Thymus (tissue), 11 donors: ENCODE measurements at regions not wholly inside any gene's neighbourhood (a gene's known extent, or its start where the extent isn't known, plus 50 kb on each side); places are given as distances from the start of the nearest gene placed in this dataset.

Experiments
- DNase-seq, 9 donors: peaks; one replicate each; pipeline ENCODE4 v3.0.0-alpha.2; 2013; ENCODE audit warnings: low spot score in 9 of 9, low read depth in 6 of 9, missing footprints in 1 of 9
- H3K27ac ChIP-seq, 2 donors: one replicate each; pipeline ENCODE4 v1.5.1; 2013; ENCODE audit warnings: control low read depth in 1 of 2, low read depth in 1 of 2, low read length in 1 of 2, mild to moderate bottlenecking in 1 of 2, moderate library complexity in 1 of 2
- H3K27me3 ChIP-seq, 2 donors: one replicate each; pipeline ENCODE4 v1.5.1; 2013; ENCODE audit warnings: low read length in 1 of 2; ENCODE audit not compliant: control insufficient read depth in 2 of 2, insufficient read depth in 1 of 2
- H3K36me3 ChIP-seq, 2 donors: one replicate each; pipeline ENCODE4 v1.5.1; 2013; ENCODE audit warnings: low read length in 1 of 2, mild to moderate bottlenecking in 1 of 2, moderate library complexity in 1 of 2; ENCODE audit not compliant: control insufficient read depth in 2 of 2, insufficient read depth in 2 of 2
- H3K4me1 ChIP-seq, 2 donors: one replicate each; pipeline ENCODE4 v1.5.1; 2013; ENCODE audit warnings: low read length in 2 of 2; ENCODE audit not compliant: control insufficient read depth in 2 of 2, insufficient read depth in 2 of 2
- H3K4me3 ChIP-seq, 2 donors: one replicate each; pipeline ENCODE4 v1.5.1; 2013; ENCODE audit warnings: low read length in 2 of 2, control low read depth in 1 of 2, mild to moderate bottlenecking in 1 of 2
- H3K9me3 ChIP-seq, 2 donors: one replicate each; pipeline ENCODE4 v1.5.1; 2013; ENCODE audit warnings: low read length in 1 of 2, mild to moderate bottlenecking in 1 of 2; ENCODE audit not compliant: control insufficient read depth in 2 of 2, insufficient read depth in 1 of 2
- WGBS: extraction: QIAGEN DNeasy Blood & Tissue Kit; methylation state at CpG from one replicate; pipeline ENCODE4 v1.1.7; 2013; 5-methylcytosine and 5-hydroxymethylcytosine counted together
- donor health status: healthy.

DNA sequence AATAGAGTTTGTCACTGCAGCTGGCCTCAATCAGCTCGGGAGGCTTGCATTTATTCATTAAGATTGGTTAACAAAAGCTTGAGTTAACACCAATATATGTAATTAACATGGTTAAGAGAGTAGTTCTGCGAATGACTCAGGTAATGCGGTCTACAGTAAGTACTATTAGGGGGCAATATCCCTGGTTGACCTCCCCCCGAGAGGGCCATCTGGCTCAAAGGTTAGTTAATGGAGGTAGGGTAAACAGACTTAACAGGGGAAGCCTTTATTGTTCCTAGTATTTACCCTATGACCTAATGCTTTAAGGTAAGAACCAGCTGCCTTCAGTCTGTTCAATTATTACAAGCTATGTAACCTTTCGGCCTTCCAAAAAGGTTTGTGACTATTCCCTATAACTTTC lies 403.3 kb upstream of the SGO1 start:
- Histone ChIP-seq H3K27me3 (no peaks in the 10 kb centered on the region), H3K4me3 (no peak overlapping the region), H3K27ac (no peak overlapping the region), H3K36me3 (no peaks in the 10 kb centered on the region), H3K9me3 (peaks cover 0 to 3% of the 10 kb centered on the region in 2 donors), H3K4me1 (no peaks in the 10 kb centered on the region)
- WGBS, result 91% methylated on average over 5 of the region's 5 CpGs
- no peak for DNase-seq

DNA sequence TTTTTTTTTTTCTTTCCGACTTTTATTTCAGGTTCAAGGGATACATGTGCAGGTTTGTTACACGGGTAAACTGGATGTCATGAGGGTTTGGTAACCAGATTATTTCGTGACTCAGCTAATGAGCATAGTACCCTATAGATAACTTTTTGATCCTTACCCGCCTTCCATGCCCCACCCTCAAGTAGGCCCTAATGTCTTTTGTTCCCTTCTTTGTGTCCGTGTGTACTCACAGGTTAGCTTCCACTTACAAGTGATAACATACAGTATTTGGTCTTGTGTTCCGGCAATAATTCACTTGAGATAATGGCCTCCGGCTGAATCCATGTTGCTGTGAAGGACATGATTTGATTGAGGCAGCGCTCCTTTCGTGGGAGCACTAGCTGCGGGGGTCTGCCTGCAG lies 402.8 kb upstream of the SGO1 start:
- Histone ChIP-seq H3K36me3 (no peaks in the 10 kb centered on the region), H3K27ac (no peak overlapping the region), H3K9me3 (peaks cover 0 to 3% of the 10 kb centered on the region in 2 donors), H3K27me3 (no peaks in the 10 kb centered on the region), H3K4me1 (no peaks in the 10 kb centered on the region), H3K4me3 (no peak overlapping the region)
- no peak for DNase-seq
- WGBS, result 96% methylated on average over 10 of the region's 10 CpGs

DNA sequence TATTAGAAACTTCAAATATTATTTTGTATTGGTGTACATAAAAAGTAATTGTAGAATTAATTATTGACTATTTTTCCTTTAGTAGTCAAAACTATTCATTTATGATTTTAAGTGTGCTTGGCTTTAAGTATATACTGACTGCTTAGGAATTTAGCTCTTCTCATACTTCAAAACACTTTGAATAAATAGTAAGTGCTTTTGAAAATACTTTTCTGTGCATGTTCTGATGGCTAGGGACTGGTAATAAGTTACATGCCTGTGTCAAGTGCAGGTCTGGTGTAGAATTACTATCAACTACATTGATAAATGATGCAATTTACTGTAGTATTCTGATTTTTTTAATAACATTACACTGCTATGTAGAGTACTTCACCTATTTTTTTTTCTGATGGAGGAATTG lies 397.6 kb upstream of the SGO1 start:
- no peak overlapping the region for H3K4me3 ChIP-seq
- no peak for DNase-seq
- H3K36me3 ChIP-seq, result no peaks in the 10 kb centered on the region

DNA sequence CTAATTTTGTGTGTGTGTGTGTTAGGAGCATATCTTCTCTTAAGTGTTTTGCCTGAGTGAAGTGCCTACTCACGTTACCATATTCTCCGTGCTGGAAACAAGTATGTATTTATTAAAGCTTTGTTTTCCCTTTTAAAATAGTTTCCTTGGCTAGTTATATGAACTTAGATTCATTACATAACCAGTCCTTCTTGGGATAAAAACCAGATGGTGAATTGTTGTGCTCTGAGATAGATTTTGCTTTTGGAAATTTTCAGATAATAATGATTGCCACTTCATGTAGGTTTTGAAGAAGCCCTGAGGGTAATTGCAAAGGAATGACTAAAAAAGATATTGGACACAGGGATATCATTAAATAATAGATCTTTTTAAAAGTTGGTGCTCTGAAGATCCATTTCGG lies 390.2 kb upstream of the SGO1 start:
- DNase-seq, result no peak
- H3K36me3 ChIP-seq, result no peaks in the 10 kb centered on the region
- WGBS, result 93% methylated on average over 3 of the region's 3 CpGs
- H3K4me3 ChIP-seq, result no peak overlapping the region
- no peak overlapping the region for H3K27ac ChIP-seq
- H3K4me1 ChIP-seq, result no peaks in the 10 kb centered on the region
- no peaks in the 10 kb centered on the region for H3K27me3 ChIP-seq
- peaks cover 0 to 5% of the 10 kb centered on the region in 2 donors for H3K9me3 ChIP-seq

More for the DNA sequence above, 397.6 kb upstream of the SGO1 start:
- Histone ChIP-seq H3K27me3 (no peaks in the 10 kb centered on the region), H3K4me1 (no peaks in the 10 kb centered on the region), H3K27ac (no peak overlapping the region), H3K9me3 (no peaks in the 10 kb centered on the region)

DNA sequence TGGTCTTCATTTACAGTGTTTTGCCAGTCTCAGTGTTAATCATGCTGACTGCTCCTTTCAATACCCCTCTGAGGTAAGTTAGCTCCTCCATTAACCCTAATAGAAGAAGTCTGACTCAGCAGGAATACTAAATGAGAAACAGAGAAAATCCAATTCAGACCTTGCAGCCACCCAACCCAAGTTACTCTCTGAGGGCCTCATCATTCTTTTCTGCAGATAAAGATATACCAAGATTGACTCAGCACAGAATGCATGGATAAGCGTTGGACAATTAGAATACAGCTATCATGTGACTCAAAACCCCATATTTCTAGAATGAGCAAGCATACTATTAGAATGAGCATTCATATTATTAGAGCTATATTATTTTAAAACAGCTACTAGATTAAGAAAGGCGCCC lies 389.1 kb upstream of the SGO1 start:
- H3K4me3 ChIP-seq, result no peak overlapping the region
- no peaks in the 10 kb centered on the region for H3K4me1 ChIP-seq
- WGBS, result 91% methylated on average over 2 of the region's 2 CpGs
- DNase-seq, result no peak
- no peaks in the 10 kb centered on the region for H3K36me3 ChIP-seq
- H3K27ac ChIP-seq, result no peak overlapping the region
- H3K9me3 ChIP-seq, result peaks cover 0 to 5% of the 10 kb centered on the region in 2 donors
- no peaks in the 10 kb centered on the region for H3K27me3 ChIP-seq

DNA sequence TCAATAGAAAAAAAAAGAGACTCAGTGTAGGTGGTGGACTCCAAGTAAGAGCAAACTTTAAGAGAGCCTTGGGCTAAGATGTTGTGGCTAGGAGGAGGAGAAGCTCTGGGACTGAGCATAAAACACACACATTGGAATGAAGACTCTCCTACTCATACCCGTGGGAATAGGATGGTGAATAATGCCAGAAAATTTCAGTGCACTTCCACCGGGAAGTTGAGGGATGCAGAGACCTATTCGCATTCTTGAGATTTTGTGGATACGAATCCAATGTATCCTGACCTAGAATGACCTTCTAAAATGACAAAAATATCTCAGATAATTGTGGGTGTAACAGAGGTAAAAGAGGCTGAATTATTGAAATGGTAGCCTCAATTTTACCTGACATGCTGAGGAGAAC lies 388.7 kb upstream of the SGO1 start:
- H3K27ac ChIP-seq, result no peak overlapping the region
- 90% methylated on average over 4 of the region's 4 CpGs for WGBS

DNA sequence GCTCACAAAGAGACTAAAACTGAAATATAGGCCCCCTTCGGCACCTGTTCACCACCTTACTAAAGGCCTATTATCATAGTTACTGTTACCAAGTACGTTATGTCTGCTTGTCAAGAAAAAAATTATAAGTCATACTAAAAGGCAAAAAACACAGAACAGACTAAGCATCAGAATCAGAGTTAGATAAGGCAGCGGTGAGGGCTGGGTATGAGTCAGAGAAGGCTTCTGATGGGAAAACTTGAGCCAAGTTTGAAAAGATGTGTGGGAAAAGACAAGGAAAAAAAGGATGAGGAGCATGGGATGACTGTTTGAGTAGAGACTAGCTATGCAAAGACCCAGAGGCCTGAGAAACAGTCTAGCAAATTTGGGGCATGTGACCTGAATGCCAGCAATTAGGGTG lies 387.2 kb upstream of the SGO1 start:
- no peak for DNase-seq
- no peak overlapping the region for H3K27ac ChIP-seq
- 90% methylated on average over 3 of the region's 3 CpGs for WGBS
- peaks cover 0 to 5% of the 10 kb centered on the region in 2 donors for H3K9me3 ChIP-seq
- H3K4me1 ChIP-seq, result no peaks in the 10 kb centered on the region
- no peak overlapping the region for H3K4me3 ChIP-seq
- no peaks in the 10 kb centered on the region for H3K27me3 ChIP-seq
- H3K36me3 ChIP-seq, result no peaks in the 10 kb centered on the region

More for the DNA sequence above, 388.7 kb upstream of the SGO1 start:
- Histone ChIP-seq H3K4me3 (no peak overlapping the region), H3K27me3 (no peaks in the 10 kb centered on the region), H3K36me3 (no peaks in the 10 kb centered on the region), H3K9me3 (peaks cover 0 to 5% of the 10 kb centered on the region in 2 donors), H3K4me1 (no peaks in the 10 kb centered on the region)
- DNase-seq, result no peak

DNA sequence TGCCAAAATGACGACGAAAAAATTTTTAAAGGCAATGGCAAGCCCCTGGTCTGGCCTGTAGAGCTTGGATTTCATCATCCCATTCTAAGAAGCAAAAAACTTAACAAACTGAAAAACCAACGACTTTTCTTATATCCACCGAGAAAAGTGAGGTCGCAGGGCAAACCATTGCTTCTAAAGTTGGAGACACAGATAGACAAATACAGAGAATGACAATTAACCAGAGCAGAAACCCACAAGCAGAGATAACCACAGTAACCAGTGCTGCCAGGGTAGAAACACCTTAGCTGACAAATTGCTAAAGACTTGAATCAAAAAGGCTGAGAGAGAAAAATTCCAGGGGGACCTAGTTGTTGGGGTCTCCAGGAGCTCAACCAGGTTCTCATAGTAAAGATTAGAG lies 386.5 kb upstream of the SGO1 start:
- 96% methylated on average over 5 of the region's 5 CpGs for WGBS
- no peaks in the 10 kb centered on the region for H3K36me3 ChIP-seq
- no peak overlapping the region for H3K27ac ChIP-seq
- DNase-seq, result no peak
- no peak overlapping the region for H3K4me3 ChIP-seq
- H3K4me1 ChIP-seq, result no peaks in the 10 kb centered on the region
- H3K9me3 ChIP-seq, result peaks cover 0 to 3% of the 10 kb centered on the region in 2 donors
- H3K27me3 ChIP-seq, result no peaks in the 10 kb centered on the region

DNA sequence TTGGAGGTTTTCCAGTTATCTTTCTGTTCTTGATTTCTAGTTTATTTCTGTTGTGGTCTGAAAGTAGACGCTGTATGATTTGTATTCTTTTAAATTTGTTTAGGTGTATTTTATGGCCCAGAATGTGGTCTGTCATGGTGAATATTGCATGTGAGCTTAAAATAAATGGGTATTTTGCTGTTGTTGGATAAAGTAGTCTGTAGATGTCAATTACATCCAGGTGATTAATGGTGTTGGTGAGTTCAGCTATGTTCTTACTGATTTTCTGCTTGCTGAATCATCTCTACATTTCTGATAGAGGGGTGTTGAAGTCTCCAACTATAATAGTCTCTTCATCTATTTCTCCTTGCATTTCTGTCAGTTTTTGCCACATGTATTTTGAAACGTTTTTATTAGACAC lies 383.3 kb upstream of the SGO1 start:
- WGBS, result 26% methylated on average over 2 of the region's 2 CpGs
- no peak for DNase-seq
- H3K9me3 ChIP-seq, result no peaks in the 10 kb centered on the region
- no peak overlapping the region for H3K27ac ChIP-seq
- no peaks in the 10 kb centered on the region for H3K27me3 ChIP-seq
- no peaks in the 10 kb centered on the region for H3K4me1 ChIP-seq
- no peaks in the 10 kb centered on the region for H3K36me3 ChIP-seq
- no peak overlapping the region for H3K4me3 ChIP-seq

DNA sequence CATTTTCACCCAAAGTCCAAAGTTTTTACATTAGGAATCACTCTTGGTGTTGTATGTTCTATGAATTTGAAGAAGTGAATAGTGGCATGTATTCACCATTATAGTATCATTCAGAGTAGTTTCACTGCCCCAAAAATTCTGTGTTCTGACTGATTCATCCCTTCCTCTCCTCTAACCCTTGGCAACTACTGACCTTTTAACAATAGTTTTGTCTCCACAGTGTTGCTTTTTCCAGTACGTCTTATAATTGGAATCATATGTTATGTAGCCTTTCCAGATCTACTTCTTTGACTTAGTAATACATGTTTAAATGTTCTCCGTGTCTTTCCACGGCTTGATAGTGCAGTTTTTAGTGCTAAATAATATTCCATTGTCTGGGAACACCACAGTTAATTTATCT lies 379.0 kb upstream of the SGO1 start:
- Histone ChIP-seq H3K36me3 (no peaks in the 10 kb centered on the region), H3K4me3 (no peak overlapping the region), H3K27ac (no peak overlapping the region), H3K27me3 (no peaks in the 10 kb centered on the region), H3K9me3 (no peaks in the 10 kb centered on the region), H3K4me1 (no peaks in the 10 kb centered on the region)
- DNase-seq, result no peak
- 82% methylated on average over 3 of the region's 3 CpGs for WGBS
